DND-41 (cell line): ENCODE measurements at regions not wholly inside any gene's neighbourhood (a gene's known extent, or its start where the extent isn't known, plus 50 kb on each side); places are given as distances from the start of the nearest gene placed in this dataset.

Experiments used
- ATAC-seq: fragments of 200-7000 bp; cut with Tn5 transposase; 3 replicates; pipeline ENCODE4 v1.9.1; 2021; ENCODE audit warnings: low read depth; ENCODE audit not compliant: insufficient read depth
- DNase-seq: peaks from one replicate; pipeline ENCODE4 v3.0.0-alpha.2; 2020
- H2AFZ ChIP-seq: 2 replicates; pipeline ENCODE4 v1.6.0; 2012; ENCODE audit warnings: low read depth, low read length
- H3K27ac ChIP-seq: 2 replicates; pipeline ENCODE4 v1.5.1; 2012; ENCODE audit warnings: low read length, inconsistent platforms
- H3K27me3 ChIP-seq: fragments of 200-600 bp; sonication (generic); 2 replicates; pipeline ENCODE4 v1.6.0; 2012; ENCODE audit warnings: low read length, mild to moderate bottlenecking, inconsistent platforms; ENCODE audit not compliant: insufficient read depth, poor library complexity
- H3K36me3 ChIP-seq: 2 replicates; pipeline ENCODE4 v1.5.1; 2012; ENCODE audit warnings: low read length, inconsistent platforms; ENCODE audit not compliant: insufficient read depth
- H3K4me1 ChIP-seq: 2 replicates; pipeline ENCODE4 v1.5.1; 2012; ENCODE audit warnings: mild to moderate bottlenecking, low read length; ENCODE audit not compliant: insufficient read depth
- H3K4me2 ChIP-seq: 2 replicates; pipeline ENCODE4 v1.6.0; 2012; ENCODE audit warnings: mild to moderate bottlenecking, moderate library complexity, low read length, inconsistent platforms; ENCODE audit not compliant: insufficient read depth
- H3K4me3 ChIP-seq, 2 experiments: fragments of 200-600 bp in 1 of 2; shearing (Covaris generic) in 1 of 2; 2 replicates each; pipeline ENCODE4 v1.5.1; 2012 to 2016; ENCODE audit warnings: inconsistent platforms in 2 of 2, low read length in 2 of 2, mild to moderate bottlenecking in 2 of 2, low read depth in 1 of 2, moderate library complexity in 1 of 2
- H3K79me2 ChIP-seq: 2 replicates; pipeline ENCODE4 v1.6.0; 2012; ENCODE audit warnings: low read length, inconsistent platforms; ENCODE audit not compliant: insufficient read depth
- H3K9ac ChIP-seq: 2 replicates; pipeline ENCODE4 v1.6.0; 2012; ENCODE audit warnings: low read depth, mild to moderate bottlenecking, inconsistent platforms, low read length, moderate library complexity
- H3K9me3 ChIP-seq: 2 replicates; pipeline ENCODE4 v1.5.1; 2012; ENCODE audit warnings: low read length, moderate library complexity, mild to moderate bottlenecking, inconsistent platforms; ENCODE audit not compliant: insufficient read depth, severe bottlenecking
- H4K20me1 ChIP-seq: 2 replicates; pipeline ENCODE4 v1.6.0; 2012; ENCODE audit warnings: low read length; ENCODE audit not compliant: insufficient read depth
- EZH2 ChIP-seq: IDR thresholded peaks from 3 replicates; pipeline ENCODE4 v1.6.1; 2012; ENCODE audit warnings: borderline replicate concordance, low read depth, mild to moderate bottlenecking, moderate library complexity, low read length, inconsistent platforms; ENCODE audit not compliant: severe bottlenecking
- TF ChIP-seq, protein P1 (sequence below): IDR thresholded peaks from 2 replicates; pipeline ENCODE4 v1.5.1; 2012; ENCODE audit warnings: borderline replicate concordance, low read length, moderate library complexity, mild to moderate bottlenecking; ENCODE audit not compliant: poor library complexity, severe bottlenecking; ENCODE audit errors: extremely low read depth

- Histone ChIP-seq H3K27me3 (no peaks in the 10 kb centered on the region), H3K4me3 (no peak overlapping the region), H3K4me1 (peaks cover 12% of the 10 kb centered on the region), H3K79me2 (no peaks in the 10 kb centered on the region), H3K9ac (no peak overlapping the region), H2AFZ (no peak overlapping the region), H3K9me3 (no peaks in the 10 kb centered on the region), H4K20me1 (no peaks in the 10 kb centered on the region), H3K36me3 (no peaks in the 10 kb centered on the region), H3K4me2 (no peak overlapping the region), H3K27ac (no peak overlapping the region)
- DNase-seq, result no peak
- TF ChIP-seq, protein P1, sequence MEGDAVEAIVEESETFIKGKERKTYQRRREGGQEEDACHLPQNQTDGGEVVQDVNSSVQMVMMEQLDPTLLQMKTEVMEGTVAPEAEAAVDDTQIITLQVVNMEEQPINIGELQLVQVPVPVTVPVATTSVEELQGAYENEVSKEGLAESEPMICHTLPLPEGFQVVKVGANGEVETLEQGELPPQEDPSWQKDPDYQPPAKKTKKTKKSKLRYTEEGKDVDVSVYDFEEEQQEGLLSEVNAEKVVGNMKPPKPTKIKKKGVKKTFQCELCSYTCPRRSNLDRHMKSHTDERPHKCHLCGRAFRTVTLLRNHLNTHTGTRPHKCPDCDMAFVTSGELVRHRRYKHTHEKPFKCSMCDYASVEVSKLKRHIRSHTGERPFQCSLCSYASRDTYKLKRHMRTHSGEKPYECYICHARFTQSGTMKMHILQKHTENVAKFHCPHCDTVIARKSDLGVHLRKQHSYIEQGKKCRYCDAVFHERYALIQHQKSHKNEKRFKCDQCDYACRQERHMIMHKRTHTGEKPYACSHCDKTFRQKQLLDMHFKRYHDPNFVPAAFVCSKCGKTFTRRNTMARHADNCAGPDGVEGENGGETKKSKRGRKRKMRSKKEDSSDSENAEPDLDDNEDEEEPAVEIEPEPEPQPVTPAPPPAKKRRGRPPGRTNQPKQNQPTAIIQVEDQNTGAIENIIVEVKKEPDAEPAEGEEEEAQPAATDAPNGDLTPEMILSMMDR, result no peak
- no peak for TF ChIP-seq EZH2
- ATAC-seq, result no peak
Measured at GRCh38 chr3:188948281-188948996, 223.3 kb upstream of the TPRG1 start.

- H3K4me3 ChIP-seq, result no peak overlapping the region
- TF ChIP-seq, protein P1, result no peak
- TF ChIP-seq EZH2, result no peak
- H3K9me3 ChIP-seq, result no peaks in the 10 kb centered on the region
- no peaks in the 10 kb centered on the region for H3K79me2 ChIP-seq
- no peak overlapping the region for H3K9ac ChIP-seq
- no peak for DNase-seq
- H3K4me2 ChIP-seq, result no peak overlapping the region
- no peaks in the 10 kb centered on the region for H3K27me3 ChIP-seq
- H3K27ac ChIP-seq, result no peak overlapping the region
- H2AFZ ChIP-seq, result no peak overlapping the region
- ATAC-seq, result no peak
- H4K20me1 ChIP-seq, result no peaks in the 10 kb centered on the region
- peaks cover 9% of the 10 kb centered on the region for H3K4me1 ChIP-seq
- no peaks in the 10 kb centered on the region for H3K36me3 ChIP-seq
Measured at GRCh38 chr3:188948997-188949389, 222.8 kb upstream of the TPRG1 start.

- H3K4me1 ChIP-seq, result peaks cover 4% of the 10 kb centered on the region
- no peak overlapping the region for H2AFZ ChIP-seq
- H4K20me1 ChIP-seq, result no peaks in the 10 kb centered on the region
- ATAC-seq, result no peak
- no peaks in the 10 kb centered on the region for H3K36me3 ChIP-seq
- H3K9ac ChIP-seq, result no peak overlapping the region
- no peak overlapping the region for H3K4me2 ChIP-seq
- no peaks in the 10 kb centered on the region for H3K27me3 ChIP-seq
- no peaks in the 10 kb centered on the region for H3K9me3 ChIP-seq
- no peaks in the 10 kb centered on the region for H3K79me2 ChIP-seq
- TF ChIP-seq, protein P1, result no peak
- TF ChIP-seq EZH2, result no peak
- no peak overlapping the region for H3K27ac ChIP-seq
- no peak overlapping the region for H3K4me3 ChIP-seq
- no peak for DNase-seq
Measured at GRCh38 chr3:188949456-188949855, 222.3 kb upstream of the TPRG1 start.

GRCh38 chr3:188949996-188950395, 221.8 kb upstream of the TPRG1 start:
- Histone ChIP-seq H3K27me3 (no peaks in the 10 kb centered on the region), H3K27ac (no peak overlapping the region), H3K9ac (no peak overlapping the region), H2AFZ (no peak overlapping the region), H3K4me3 (no peak overlapping the region), H4K20me1 (no peaks in the 10 kb centered on the region), H3K4me1 (no peaks in the 10 kb centered on the region), H3K9me3 (no peaks in the 10 kb centered on the region), H3K4me2 (no peak overlapping the region), H3K79me2 (no peaks in the 10 kb centered on the region), H3K36me3 (no peaks in the 10 kb centered on the region)
- TF ChIP-seq, protein P1, result no peak
- no peak for TF ChIP-seq EZH2
- ATAC-seq (no peak), DNase-seq (no peak)
